Calu3 (cell line): ENCODE measurements at regions not wholly inside any gene's neighbourhood (a gene's known extent, or its start where the extent isn't known, plus 50 kb on each side); places are given as distances from the start of the nearest gene placed in this dataset.

ENCODE experiments used
- BruUV-seq: library from RNA; stranded (reverse); fragments of 400-500 nt; replicated peaks from 2 replicates; lab custom pipeline; 2021; lab: Mats Ljungman, UMichigan
- CTCF ChIA-PET: fragments of 300-600 bp; sonication (Branson Sonifier 250); formaldehyde crosslinking; loops from one replicate; lab custom pipeline; 2022; ENCODE audit warnings: antibody characterized with exemption; lab: Charles Lee
- DNase-seq: peaks from one replicate; pipeline ENCODE4 v3.0.0; 2022
- H3K27ac Mint-ChIP-seq: one replicate; pipeline ENCODE4 v1.8.0; 2022; ENCODE audit warnings: mixed read lengths; ENCODE audit not compliant: unreplicated experiment
- H3K27me3 Mint-ChIP-seq: one replicate; pipeline ENCODE4 v1.8.0; 2022; ENCODE audit warnings: mixed read lengths; ENCODE audit not compliant: unreplicated experiment
- H3K36me3 Mint-ChIP-seq: one replicate; pipeline ENCODE4 v1.8.0; 2022; ENCODE audit warnings: mild to moderate bottlenecking, moderate library complexity, mixed read lengths; ENCODE audit not compliant: insufficient read depth, unreplicated experiment
- H3K4me1 Mint-ChIP-seq: one replicate; pipeline ENCODE4 v1.8.0; 2022; ENCODE audit warnings: mild to moderate bottlenecking, low read depth, mixed read lengths; ENCODE audit not compliant: unreplicated experiment
- H3K4me3 Mint-ChIP-seq: one replicate; pipeline ENCODE4 v1.8.0; 2022; ENCODE audit warnings: mild to moderate bottlenecking, low read depth, moderate library complexity, mixed read lengths; ENCODE audit not compliant: unreplicated experiment
- H3K9me3 Mint-ChIP-seq: one replicate; pipeline ENCODE4 v1.8.0; 2022; ENCODE audit warnings: low read depth, mixed read lengths; ENCODE audit not compliant: unreplicated experiment
- CTCF ChIP-seq: fragments of 200-600 bp; IDR thresholded peaks from one replicate; pipeline ENCODE4 v1.8.0; 2022; ENCODE audit warnings: antibody characterized with exemption; ENCODE audit not compliant: unreplicated experiment
- intact Hi-C: fragments of 100-400 bp; cut with micrococcal nuclease; formaldehyde crosslinking; loops from one replicate; pipeline ENCODE4 v1.10.0; 2022; ENCODE audit not compliant: unreplicated experiment

GRCh38 chr5:121725450-121725849 lies 126.2 kb upstream of the FTMT start:
- no TSS peak for BruUV-seq
- Mint-ChIP-seq H3K4me1 (peaks cover 12% of the 10 kb centered on the region), H3K27ac (peak overlapping the region; percentile 11), H3K36me3 (no peaks in the 10 kb centered on the region), H3K4me3 (no peak overlapping the region), H3K27me3 (no peaks in the 10 kb centered on the region), H3K9me3 (peaks cover 4% of the 10 kb centered on the region)
- TF ChIP-seq CTCF, result no peak
- intact Hi-C loops, result no loop called here
- DNase-seq, result no peak
- CTCF ChIA-PET, result no interaction called here

- no peak for TF ChIP-seq CTCF
- intact Hi-C loops, result no loop called here
- Mint-ChIP-seq H3K4me1 (peaks cover 12% of the 10 kb centered on the region), H3K27ac (no peak overlapping the region), H3K4me3 (no peak overlapping the region), H3K36me3 (no peaks in the 10 kb centered on the region), H3K9me3 (peaks cover 4% of the 10 kb centered on the region), H3K27me3 (no peaks in the 10 kb centered on the region)
- DNase-seq, result no peak
- CTCF ChIA-PET, result no interaction called here
- BruUV-seq, result no TSS peak
These were observed 124.7 kb upstream of the FTMT start for GRCh38 chr5:121726991-121727390.

- H3K4me1 Mint-ChIP-seq, result no peaks in the 10 kb centered on the region
- H3K4me3 Mint-ChIP-seq, result no peak overlapping the region
- no peak overlapping the region for H3K27ac Mint-ChIP-seq
- no peaks in the 10 kb centered on the region for H3K9me3 Mint-ChIP-seq
- intact Hi-C loops, result no loop called here
- H3K36me3 Mint-ChIP-seq, result no peaks in the 10 kb centered on the region
- DNase-seq, result no peak
- no peak for TF ChIP-seq CTCF
- no peaks in the 10 kb centered on the region for H3K27me3 Mint-ChIP-seq
- CTCF ChIA-PET, result interaction anchor here (0.7 kb wide), 1 partner anchor 60 kb away, joined by 5 read pairs; no protein-coding TSS in a partner anchor
- no TSS peak for BruUV-seq
These were observed 120.3 kb upstream of the FTMT start for GRCh38 chr5:121731377-121731776.

- no peaks in the 10 kb centered on the region for H3K4me1 Mint-ChIP-seq
- no peak for DNase-seq
- intact Hi-C loops, result no loop called here
- no peak overlapping the region for H3K4me3 Mint-ChIP-seq
- no peaks in the 10 kb centered on the region for H3K27me3 Mint-ChIP-seq
- BruUV-seq, result no TSS peak
- H3K36me3 Mint-ChIP-seq, result no peaks in the 10 kb centered on the region
- no peak overlapping the region for H3K27ac Mint-ChIP-seq
- CTCF ChIA-PET, result no interaction called here
- TF ChIP-seq CTCF, result no peak
- H3K9me3 Mint-ChIP-seq, result peaks cover 3% of the 10 kb centered on the region
These were observed 116.1 kb upstream of the FTMT start for GRCh38 chr5:121735618-121736017.
